ENCODE measurements at regions not wholly inside any gene's neighbourhood (a gene's known extent, or its start where the extent isn't known, plus 50 kb on each side); places are given as distances from the start of the nearest gene placed in this dataset.

- DNase-seq (ENCODE audit: low read depth) = no peak
Measured at GRCh38 chr10:10779511-10779910, 238.2 kb upstream of the CELF2 start.

GRCh38 chr10:10780746-10781145 lies 236.9 kb upstream of the CELF2 start:
- DNase-seq (ENCODE audit: low read depth) = no peak

DNA sequence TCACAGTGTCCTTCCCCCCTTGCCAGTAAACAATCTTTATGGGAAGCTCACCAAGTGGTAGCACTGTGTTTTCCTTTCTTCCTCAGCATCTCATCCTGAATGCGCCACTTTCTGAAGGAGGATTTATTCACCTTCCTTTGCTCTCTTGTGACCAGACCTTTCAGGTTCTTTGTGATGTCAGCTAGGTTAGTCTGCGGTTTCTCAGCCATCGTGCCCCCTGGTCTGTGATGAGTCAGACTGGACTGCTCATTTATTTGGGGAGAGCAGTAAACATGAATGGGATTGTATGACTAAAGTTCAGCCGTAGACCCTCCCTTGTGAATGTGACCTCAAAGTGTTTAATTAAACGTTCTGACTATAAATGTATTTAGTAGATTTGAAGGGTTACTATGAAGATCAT lies 235.1 kb upstream of the CELF2 start:
- no peak for DNase-seq (ENCODE audit: low read depth)

DNA sequence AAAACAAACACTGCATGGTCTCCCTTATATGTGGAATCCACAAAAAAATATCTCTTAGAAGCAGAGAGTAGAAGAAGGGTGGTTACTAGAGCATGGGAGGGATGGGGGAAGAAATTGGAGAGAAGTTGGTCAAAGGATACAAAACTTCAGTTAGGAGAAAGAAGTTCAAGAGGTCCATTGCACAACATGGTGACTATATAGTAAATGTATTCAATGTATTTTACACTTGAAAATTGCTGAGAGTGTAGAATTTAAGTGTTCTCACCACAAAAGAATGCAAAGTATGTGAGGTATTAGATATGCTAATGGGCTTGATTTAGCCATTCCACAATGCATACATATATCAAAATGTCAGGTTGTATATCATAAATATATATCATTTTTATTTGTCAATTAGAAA lies 232.0 kb upstream of the CELF2 start:
- DNase-seq (ENCODE audit: low read depth) = no peak

GRCh38 chr10:10786109-10787090 lies 231.3 kb upstream of the CELF2 start:
- no peak for DNase-seq (ENCODE audit: low read depth)

GRCh38 chr10:10787586-10787985 lies 230.1 kb upstream of the CELF2 start:
- DNase-seq (ENCODE audit: low read depth) = no peak

DNA sequence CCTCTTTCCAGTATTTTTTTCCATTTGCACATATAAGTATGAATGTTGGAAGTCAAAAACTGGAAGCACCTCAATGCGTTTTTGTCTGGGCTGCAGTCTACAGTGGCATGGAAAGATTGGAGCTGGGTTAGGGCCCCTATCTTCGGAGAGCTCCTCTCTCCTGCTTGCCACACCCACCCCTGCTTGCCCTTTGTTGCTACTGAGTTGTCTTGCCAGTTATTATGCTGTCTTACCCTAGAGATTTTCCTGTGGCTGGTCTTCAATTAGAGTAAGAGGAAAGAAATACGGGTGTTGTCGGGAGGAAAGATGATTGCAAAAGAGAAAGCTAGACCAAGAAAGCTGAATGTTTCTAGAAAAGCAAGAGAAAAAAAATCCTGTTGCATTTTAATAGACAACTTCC lies 228.9 kb upstream of the CELF2 start:
- no peak for DNase-seq (ENCODE audit: low read depth)

DNA sequence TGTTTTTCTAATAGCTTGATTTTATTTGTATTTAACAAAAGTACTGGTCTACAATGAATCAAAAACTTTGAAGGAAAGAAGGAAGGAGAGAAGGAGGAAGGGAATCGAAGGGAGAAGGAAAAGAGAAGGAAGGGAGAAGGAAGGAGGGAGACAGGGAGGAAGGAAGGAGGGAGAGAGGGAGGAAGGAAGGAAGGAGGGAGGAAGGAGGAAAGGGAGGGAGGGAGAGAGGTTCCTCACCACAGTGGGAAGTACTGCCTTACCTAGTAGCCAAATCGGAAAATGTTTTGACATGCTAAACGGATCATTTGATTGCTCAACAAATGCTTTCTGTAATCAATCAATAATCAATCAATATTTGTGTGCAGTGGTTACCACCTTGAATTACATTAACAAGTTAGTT lies 225.8 kb upstream of the CELF2 start:
- DNase-seq (ENCODE audit: low read depth) = no peak

GRCh38 chr10:10792681-10793080 lies 225.0 kb upstream of the CELF2 start:
- DNase-seq (ENCODE audit: low read depth) = no peak

- DNase-seq (ENCODE audit: low read depth) = no peak
Measured at GRCh38 chr10:10794046-10794445, 223.6 kb upstream of the CELF2 start.

DNA sequence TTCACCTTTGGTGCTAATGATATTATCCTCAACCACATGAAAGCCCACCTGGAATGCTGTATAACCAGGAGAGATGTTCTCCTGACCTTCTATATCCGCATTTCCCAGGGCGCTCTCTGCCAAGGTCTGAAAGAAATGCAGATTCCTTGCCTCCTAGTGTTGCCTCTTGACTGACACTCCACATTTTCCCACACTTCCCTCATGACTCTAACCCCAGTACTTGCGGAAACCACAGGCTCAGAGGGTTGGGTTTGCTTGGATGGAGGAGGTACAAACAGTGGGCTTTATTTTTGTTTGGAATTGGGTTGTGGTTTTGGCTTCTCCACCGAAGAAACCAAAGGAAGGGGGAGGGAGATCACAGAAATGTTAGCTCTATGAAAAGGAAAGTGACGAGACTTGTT lies 222.9 kb upstream of the CELF2 start:
- no peak for DNase-seq (ENCODE audit: low read depth)

DNA sequence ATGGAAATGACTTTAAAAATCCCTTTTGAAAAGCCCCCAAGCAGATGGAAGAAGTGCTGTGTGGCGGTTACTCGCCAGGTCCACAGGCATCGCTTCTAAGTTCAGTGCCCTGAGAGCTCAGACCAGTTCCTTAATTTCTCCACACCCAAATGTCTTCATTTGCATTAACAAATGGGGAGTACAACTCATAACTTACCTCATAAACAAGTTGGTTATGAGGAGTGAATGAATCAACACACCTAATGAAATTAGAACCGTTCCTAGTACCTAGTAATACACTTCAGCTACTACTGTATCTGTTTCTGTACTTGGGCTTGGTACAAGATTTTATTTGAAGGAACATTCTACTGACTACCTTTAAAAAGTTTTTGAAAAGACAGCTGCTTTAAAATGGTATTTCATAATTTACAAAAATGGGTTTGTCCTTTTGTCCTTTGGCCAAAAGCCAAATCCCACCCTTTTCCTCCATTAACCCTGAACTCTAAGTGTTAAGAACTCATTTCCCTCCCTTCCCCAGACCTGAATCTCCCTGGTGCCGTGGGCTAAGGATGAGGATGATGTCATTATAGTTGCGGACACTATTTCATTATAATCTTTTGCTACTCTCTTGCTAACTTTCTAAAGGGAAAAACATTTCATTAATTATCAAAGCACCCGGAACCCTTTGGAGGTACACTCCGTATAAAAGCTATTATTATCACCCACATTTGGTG lies 221.5 kb upstream of the CELF2 start:
- DNase-seq (ENCODE audit: low read depth) = no peak

- no peak for DNase-seq (ENCODE audit: low read depth)
Measured at GRCh38 chr10:10796774-10797415, 220.8 kb upstream of the CELF2 start.

DNA sequence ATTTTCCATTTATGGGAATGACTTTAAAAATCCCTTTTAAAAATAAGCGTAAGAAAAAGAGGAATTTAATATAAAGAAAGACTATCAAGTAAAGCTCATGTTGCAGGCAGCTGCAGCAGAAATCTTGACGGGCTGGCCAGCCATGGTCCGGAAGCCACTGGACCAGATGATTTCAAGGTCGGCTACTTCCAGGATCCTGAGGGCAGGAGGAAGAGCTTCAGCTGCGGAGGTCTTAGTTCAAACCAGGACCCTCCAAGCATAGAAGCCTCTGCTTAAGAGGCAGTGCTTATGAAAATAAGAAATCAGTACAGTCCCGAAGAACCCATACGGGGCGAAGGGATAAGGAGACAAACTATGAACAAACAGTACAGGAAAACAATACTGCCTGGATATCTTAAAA lies 220.2 kb upstream of the CELF2 start:
- DNase-seq (ENCODE audit: low read depth) = no peak

GRCh38 chr10:10798102-10798863 lies 219.4 kb upstream of the CELF2 start:
- no peak for DNase-seq (ENCODE audit: low read depth)

DNA sequence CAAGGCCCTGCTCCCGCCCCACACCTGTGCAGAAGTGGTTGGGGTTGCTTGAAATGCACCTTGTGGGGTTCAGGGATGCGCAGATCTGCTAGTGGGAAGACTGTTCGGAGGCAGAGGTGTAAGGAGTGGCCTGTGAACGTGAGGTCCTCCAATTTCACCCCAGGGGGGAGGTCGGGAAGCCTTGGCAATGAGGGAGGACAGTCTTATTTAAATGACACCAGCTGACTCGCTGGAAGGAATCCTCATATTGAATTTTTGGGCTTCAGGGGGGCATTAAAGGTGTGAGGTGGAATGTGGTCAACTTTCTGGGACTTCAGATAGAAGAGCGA lies 218.8 kb upstream of the CELF2 start:
- no peak for DNase-seq (ENCODE audit: low read depth)

DNA sequence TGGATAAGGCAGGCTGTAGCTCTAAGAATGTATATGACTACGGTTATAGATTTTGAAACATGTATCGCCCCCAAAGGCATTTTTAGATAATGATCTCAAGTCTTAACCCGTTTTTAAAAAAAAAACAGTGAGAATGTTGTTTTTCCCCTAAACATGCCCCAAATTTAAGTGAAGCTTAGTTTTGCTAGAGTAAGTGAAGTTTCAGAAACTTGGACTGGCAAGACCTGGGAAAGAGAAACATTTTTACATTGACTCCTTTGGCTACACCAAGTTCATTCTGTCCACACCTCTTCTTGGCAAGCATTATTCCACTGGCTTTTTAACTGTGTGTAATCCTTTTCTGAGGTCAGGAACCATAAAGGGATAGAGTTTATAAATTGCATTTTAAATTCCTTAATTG lies 216.7 kb upstream of the CELF2 start:
- no peak for DNase-seq (ENCODE audit: low read depth)

- no peak for DNase-seq (ENCODE audit: low read depth)
Measured at GRCh38 chr10:10803278-10803677, 214.4 kb upstream of the CELF2 start.

DNA sequence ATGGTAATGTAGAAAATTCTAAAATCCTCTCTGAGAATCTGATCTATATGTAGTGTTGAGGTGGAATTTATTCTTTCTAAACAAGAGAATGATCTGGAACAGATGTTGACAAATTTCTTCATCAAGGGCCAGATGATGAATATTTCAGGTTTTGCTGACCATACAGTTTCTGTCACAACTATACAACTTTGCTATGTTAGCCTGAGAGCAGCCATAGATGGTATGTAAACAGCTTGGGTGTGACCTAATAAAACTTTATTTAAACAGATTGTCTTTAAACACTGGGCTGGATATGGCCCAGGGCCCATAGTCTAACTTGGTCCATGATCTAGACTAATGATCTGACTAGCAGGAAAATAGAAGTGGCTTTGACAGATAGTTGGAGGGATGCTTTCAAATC lies 213.6 kb upstream of the CELF2 start:
- no peak for DNase-seq (ENCODE audit: low read depth)

DNA sequence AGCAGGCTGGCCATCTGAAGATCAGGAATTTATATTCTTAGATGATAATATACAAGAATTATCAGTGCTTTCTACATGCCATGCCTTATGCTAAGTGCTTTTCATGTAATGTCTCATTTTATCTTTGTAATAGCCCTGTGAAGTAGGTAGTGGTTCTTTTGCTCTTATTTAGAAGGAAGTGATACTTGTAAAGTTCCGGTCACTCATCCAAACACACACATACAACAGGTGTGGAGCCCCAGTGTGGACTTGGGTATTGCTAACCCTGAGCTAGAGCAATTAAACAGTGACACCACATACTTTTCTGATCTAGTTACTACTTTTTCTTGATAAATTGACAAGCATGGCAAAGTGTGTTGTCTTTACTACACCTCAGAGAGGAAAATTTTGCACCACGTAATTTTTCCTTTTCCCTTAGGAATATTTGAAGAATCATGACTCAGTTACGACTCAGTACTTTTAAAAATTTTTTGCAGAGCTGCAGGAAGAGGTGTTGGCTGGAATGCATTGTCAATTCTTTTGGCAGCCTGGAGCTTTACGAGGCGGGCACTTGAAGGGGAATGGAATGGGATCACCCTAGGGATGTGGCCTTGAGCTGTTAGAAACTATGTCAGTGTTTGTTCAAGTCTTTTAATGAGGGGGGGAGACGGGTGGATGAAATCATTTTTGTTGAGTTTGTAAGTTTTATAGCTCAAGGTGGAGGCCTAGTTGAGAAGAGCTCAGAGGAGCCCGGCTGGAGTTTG lies 212.5 kb upstream of the CELF2 start:
- DNase-seq (ENCODE audit: low read depth) = no peak

DNA sequence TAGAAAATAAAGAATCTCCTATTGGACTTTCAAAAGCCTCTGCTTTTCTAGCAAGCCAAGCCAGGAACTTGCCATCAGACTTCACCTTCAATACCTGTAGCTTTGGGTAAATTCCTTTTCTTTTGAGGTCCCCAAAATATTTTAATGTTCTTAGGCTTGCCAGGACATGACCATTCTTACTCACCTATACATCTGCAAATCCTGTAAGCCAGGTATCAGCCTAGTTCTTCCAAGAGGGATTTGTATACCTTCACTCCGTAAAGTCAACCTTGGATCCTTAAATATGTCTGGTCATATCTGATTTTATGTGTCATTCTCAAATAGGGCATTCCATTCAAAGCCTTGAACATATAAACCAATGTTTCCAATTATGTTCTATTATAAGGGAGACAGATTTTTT lies 210.6 kb upstream of the CELF2 start:
- DNase-seq (ENCODE audit: low read depth) = no peak

- DNase-seq (ENCODE audit: low read depth) = no peak
Measured at GRCh38 chr10:10811562-10811961, 206.1 kb upstream of the CELF2 start.

Measured in activated gamma-delta T cell treated with anti-CD3 and anti-CD28 coated beads, Interleukin-2, amount 50 U/mL, for 16 hours (primary cell).